DND-41 (cell line): ENCODE measurements at regions not wholly inside any gene's neighbourhood (a gene's known extent, or its start where the extent isn't known, plus 50 kb on each side); places are given as distances from the start of the nearest gene placed in this dataset.

Source experiments
- EZH2 ChIP-seq: IDR thresholded peaks from 3 replicates; pipeline ENCODE4 v1.6.1; 2012; ENCODE audit warnings: borderline replicate concordance, low read depth, mild to moderate bottlenecking, moderate library complexity, low read length, inconsistent platforms; ENCODE audit not compliant: severe bottlenecking
- TF ChIP-seq, protein P1 (sequence below): IDR thresholded peaks from 2 replicates; pipeline ENCODE4 v1.5.1; 2012; ENCODE audit warnings: borderline replicate concordance, low read length, moderate library complexity, mild to moderate bottlenecking; ENCODE audit not compliant: poor library complexity, severe bottlenecking; ENCODE audit errors: extremely low read depth

DNA sequence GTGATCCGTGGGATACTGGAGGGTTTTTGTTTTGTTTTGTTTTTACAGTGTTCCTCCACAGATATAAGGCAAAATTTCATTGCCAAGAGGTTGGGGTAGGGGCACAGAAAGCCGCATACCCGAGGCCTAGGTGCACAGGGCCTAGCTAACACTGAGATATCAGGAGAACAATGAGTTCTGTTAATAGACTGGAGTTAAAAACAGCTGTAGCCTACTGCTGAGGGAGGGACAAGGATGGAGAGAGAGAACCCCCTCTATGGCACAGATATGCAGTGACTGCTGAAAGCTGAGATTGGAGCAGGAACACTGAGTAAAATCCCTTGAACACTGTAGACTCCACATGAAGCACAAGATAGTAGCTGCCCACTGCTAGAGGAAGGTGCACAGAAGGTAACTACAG is 53.1 kb upstream of the MAP3K13 start:
- no peak for TF ChIP-seq EZH2
- TF ChIP-seq, protein P1, sequence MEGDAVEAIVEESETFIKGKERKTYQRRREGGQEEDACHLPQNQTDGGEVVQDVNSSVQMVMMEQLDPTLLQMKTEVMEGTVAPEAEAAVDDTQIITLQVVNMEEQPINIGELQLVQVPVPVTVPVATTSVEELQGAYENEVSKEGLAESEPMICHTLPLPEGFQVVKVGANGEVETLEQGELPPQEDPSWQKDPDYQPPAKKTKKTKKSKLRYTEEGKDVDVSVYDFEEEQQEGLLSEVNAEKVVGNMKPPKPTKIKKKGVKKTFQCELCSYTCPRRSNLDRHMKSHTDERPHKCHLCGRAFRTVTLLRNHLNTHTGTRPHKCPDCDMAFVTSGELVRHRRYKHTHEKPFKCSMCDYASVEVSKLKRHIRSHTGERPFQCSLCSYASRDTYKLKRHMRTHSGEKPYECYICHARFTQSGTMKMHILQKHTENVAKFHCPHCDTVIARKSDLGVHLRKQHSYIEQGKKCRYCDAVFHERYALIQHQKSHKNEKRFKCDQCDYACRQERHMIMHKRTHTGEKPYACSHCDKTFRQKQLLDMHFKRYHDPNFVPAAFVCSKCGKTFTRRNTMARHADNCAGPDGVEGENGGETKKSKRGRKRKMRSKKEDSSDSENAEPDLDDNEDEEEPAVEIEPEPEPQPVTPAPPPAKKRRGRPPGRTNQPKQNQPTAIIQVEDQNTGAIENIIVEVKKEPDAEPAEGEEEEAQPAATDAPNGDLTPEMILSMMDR, result no peak
